H1 (cell line): ENCODE measurements at regions not wholly inside any gene's neighbourhood (a gene's known extent, or its start where the extent isn't known, plus 50 kb on each side); places are given as distances from the start of the nearest gene placed in this dataset.

Experiments
- CTCF ChIA-PET: fragments of 300-600 bp; sonication (Branson Sonifier 250); formaldehyde crosslinking; loops from one replicate; lab custom pipeline; 2021; ENCODE audit not compliant: partially characterized antibody; lab: Charles Lee
- POLR2A ChIA-PET: fragments of 300-600 bp; sonication (Branson Sonifier 250); formaldehyde crosslinking; loops from one replicate; lab custom pipeline; 2021; ENCODE audit warnings: inconsistent platforms; ENCODE audit not compliant: partially characterized antibody; lab: Charles Lee
- DNase-seq, 2 experiments: peaks; one replicate each; pipeline versions ENCODE4 v3.0.0 to v3.0.0-alpha.2; 2010 to 2022; ENCODE audit warnings: low spot score in 2 of 2, low read depth in 1 of 2, mixed read lengths in 1 of 2
- FAIRE-seq: peaks from 2 replicates; lab custom pipeline; 2011; peaks lifted over from hg19 to GRCh38; lab: Jason Lieb, UNC
- H2AFZ ChIP-seq: 2 replicates; pipeline ENCODE4 v1.8.1; 2012; ENCODE audit warnings: low read length, inconsistent platforms
- H2AK5ac ChIP-seq: 2 replicates; pipeline ENCODE4 v1.6.1; 2013; ENCODE audit warnings: low read depth, low read length
- H2BK120ac ChIP-seq: replicated peaks from 2 replicates; pipeline ENCODE3; 2013; ENCODE audit warnings: low read depth, low read length, inconsistent platforms
- H2BK12ac ChIP-seq: 2 replicates; pipeline ENCODE4 v1.6.1; 2013; ENCODE audit warnings: low read depth, low read length
- H2BK15ac ChIP-seq: 2 replicates; pipeline ENCODE4 v1.6.1; 2013; ENCODE audit warnings: low read length
- H2BK20ac ChIP-seq: 2 replicates; pipeline ENCODE4 v1.6.1; 2013; ENCODE audit warnings: low read length
- H2BK5ac ChIP-seq: 2 replicates; pipeline ENCODE4 v1.6.1; 2013; ENCODE audit warnings: low read depth, low read length
- H3K14ac ChIP-seq: 2 replicates; pipeline ENCODE4 v1.6.1; 2013; ENCODE audit warnings: inconsistent platforms; ENCODE audit not compliant: insufficient read length
- H3K18ac ChIP-seq: 2 replicates; pipeline ENCODE4 v1.6.1; 2013; ENCODE audit warnings: low read length; ENCODE audit errors: extremely low read depth
- H3K23ac ChIP-seq: 2 replicates; pipeline ENCODE4 v1.6.1; 2013; ENCODE audit warnings: inconsistent platforms; ENCODE audit not compliant: insufficient read length
- H3K23me2 ChIP-seq: 2 replicates; pipeline ENCODE4 v1.6.1; 2013; ENCODE audit warnings: low read depth, low read length
- H3K27ac ChIP-seq: 2 replicates; pipeline ENCODE4 v1.6.1; 2011; ENCODE audit warnings: low read depth, low read length, inconsistent platforms
- H3K27me3 ChIP-seq, 4 experiments: replicated peaks in 1 of 4; 1 replicate in 1 of 4; 2 replicates in 3 of 4; pipeline versions ENCODE4 v1.6.1 to v1.8.1; 2011 to 2013; ENCODE audit warnings: low read length in 3 of 4, mild to moderate bottlenecking in 3 of 4, inconsistent platforms in 2 of 4, mixed read lengths in 2 of 4, moderate library complexity in 1 of 4; ENCODE audit not compliant: control insufficient read depth in 3 of 4, insufficient read depth in 3 of 4; ENCODE audit errors: extremely low read depth in 1 of 4
- H3K36me3 ChIP-seq, 4 experiments: 2 replicates each; pipeline versions ENCODE4 v1.6.1 to v1.8.1; 2011 to 2013; ENCODE audit warnings: mild to moderate bottlenecking in 4 of 4, low read length in 3 of 4, moderate library complexity in 2 of 4, control low read depth in 1 of 4, inconsistent platforms in 1 of 4; ENCODE audit not compliant: insufficient read depth in 4 of 4, control insufficient read depth in 2 of 4
- H3K4ac ChIP-seq: replicated peaks from 2 replicates; pipeline ENCODE3; 2013; ENCODE audit warnings: low read length, low read depth, mixed read lengths, inconsistent platforms; ENCODE audit not compliant: insufficient read length
- H3K4me1 ChIP-seq, 4 experiments: replicated peaks in 1 of 4; 1 replicate in 1 of 4; 2 replicates in 3 of 4; pipeline versions ENCODE4 v1.6.1 to v1.8.1; 2011 to 2013; ENCODE audit warnings: low read length in 3 of 4, inconsistent platforms in 2 of 4, mixed read lengths in 1 of 4; ENCODE audit not compliant: insufficient read depth in 4 of 4, control insufficient read depth in 3 of 4
- H3K4me2 ChIP-seq, 2 experiments: 2 replicates each; pipeline versions ENCODE4 v1.6.1 to v1.8.1; 2011 to 2013; ENCODE audit warnings: low read depth in 2 of 2, low read length in 2 of 2, control low read depth in 1 of 2, inconsistent platforms in 1 of 2, mild to moderate bottlenecking in 1 of 2; ENCODE audit not compliant: insufficient read depth in 1 of 2
- H3K4me3 ChIP-seq, 4 experiments: fragments of 200-600, 300-600 bp in 1 of 4; sonication (generic), shearing (Covaris generic), sonication (Bioruptor Twin) in 1 of 4; 2 replicates each; pipeline versions ENCODE4 v1.5.1 to v1.8.1; 2011 to 2016; ENCODE audit warnings: low read length in 4 of 4, low read depth in 3 of 4, control low read depth in 2 of 4, inconsistent platforms in 2 of 4, mild to moderate bottlenecking in 2 of 4, mixed read lengths in 1 of 4, moderate library complexity in 1 of 4; ENCODE audit not compliant: insufficient read depth in 2 of 4; ENCODE audit errors: extremely low read depth in 1 of 4
- H3K56ac ChIP-seq: replicated peaks from 2 replicates; pipeline ENCODE3; 2013; ENCODE audit warnings: low read depth, mild to moderate bottlenecking, mixed read lengths, low read length, inconsistent platforms; ENCODE audit not compliant: insufficient read length
- H3K79me1 ChIP-seq: 2 replicates; pipeline ENCODE4 v1.6.1; 2013; ENCODE audit warnings: low read depth, low read length, control low read depth
- H3K79me2 ChIP-seq, 2 experiments: 2 replicates each; pipeline versions ENCODE4 v1.6.1 to v1.8.1; 2012 to 2013; ENCODE audit warnings: low read length in 2 of 2, mild to moderate bottlenecking in 2 of 2, inconsistent platforms in 1 of 2; ENCODE audit not compliant: insufficient read depth in 2 of 2, control insufficient read depth in 1 of 2
- H3K9ac ChIP-seq, 4 experiments: replicated peaks in 1 of 4; 1 replicate in 1 of 4; 2 replicates in 3 of 4; pipeline versions ENCODE4 v1.6.1 to v1.8.1; 2011 to 2013; ENCODE audit warnings: low read depth in 3 of 4, low read length in 3 of 4, control low read depth in 2 of 4, mild to moderate bottlenecking in 2 of 4, moderate library complexity in 2 of 4, inconsistent platforms in 1 of 4; ENCODE audit errors: extremely low read depth in 1 of 4
- H3K9me3 ChIP-seq, 2 experiments: 2 replicates each; pipeline versions ENCODE4 v1.6.1 to v1.8.1; 2012 to 2013; ENCODE audit warnings: mild to moderate bottlenecking in 2 of 2, moderate library complexity in 2 of 2, control low read depth in 1 of 2, inconsistent platforms in 1 of 2, low read depth in 1 of 2, low read length in 1 of 2, mixed read lengths in 1 of 2; ENCODE audit not compliant: insufficient read depth in 2 of 2
- H4K20me1 ChIP-seq, 2 experiments: replicated peaks in 1 of 2; 2 replicates each; pipeline versions ENCODE3 to v1.8.1; 2011 to 2013; ENCODE audit warnings: inconsistent platforms in 2 of 2, low read length in 2 of 2, mild to moderate bottlenecking in 1 of 2; ENCODE audit not compliant: insufficient read depth in 2 of 2, control insufficient read depth in 1 of 2
- H4K5ac ChIP-seq: 2 replicates; pipeline ENCODE4 v1.6.1; 2013; ENCODE audit warnings: low read length, low read depth, mixed read lengths, inconsistent platforms; ENCODE audit not compliant: insufficient read length
- H4K8ac ChIP-seq: 2 replicates; pipeline ENCODE4 v1.8.0; 2013; ENCODE audit warnings: mild to moderate bottlenecking, moderate library complexity, low read length, inconsistent platforms; ENCODE audit not compliant: insufficient read depth; ENCODE audit errors: extremely low read depth
- H4K91ac ChIP-seq: replicated peaks from 2 replicates; pipeline ENCODE3; 2013; ENCODE audit warnings: low read length, mixed read lengths, inconsistent platforms; ENCODE audit not compliant: insufficient read length
- CTBP2 ChIP-seq: IDR thresholded peaks from 2 replicates; pipeline ENCODE4 v1.7.0; 2011; ENCODE audit warnings: borderline replicate concordance, mild to moderate bottlenecking, moderate library complexity, mixed read lengths, low read length; ENCODE audit not compliant: insufficient read depth, insufficient read length
- EP300 ChIP-seq, 2 experiments: IDR thresholded peaks; 1 replicate in 1 of 2; 2 replicates in 1 of 2; pipeline ENCODE4 v1.6.1; 2011 to 2012; ENCODE audit warnings: low read depth in 2 of 2, low read length in 2 of 2, mild to moderate bottlenecking in 2 of 2, borderline replicate concordance in 1 of 2, inconsistent platforms in 1 of 2, moderate library complexity in 1 of 2
- FOSL1 ChIP-seq: IDR thresholded peaks from 2 replicates; pipeline ENCODE4 v1.6.1; 2011; ENCODE audit warnings: mild to moderate bottlenecking, low read depth, low read length, moderate library complexity; ENCODE audit not compliant: insufficient read depth
- GABPA ChIP-seq: IDR thresholded peaks from 2 replicates; pipeline ENCODE4 v1.6.1; 2011; ENCODE audit warnings: mild to moderate bottlenecking, low read length, moderate library complexity, borderline replicate concordance; ENCODE audit not compliant: insufficient read depth
- GTF2F1 ChIP-seq: IDR thresholded peaks from 2 replicates; pipeline ENCODE4 v1.6.1; 2012; ENCODE audit warnings: low read depth, low read length, improper control_type of control experiment, borderline replicate concordance
- JUND ChIP-seq: IDR thresholded peaks from 2 replicates; pipeline ENCODE4 v1.6.1; 2011; ENCODE audit warnings: mild to moderate bottlenecking, improper control_type of control experiment, low read length
- KDM1A ChIP-seq: fragments of 200-600, 300-600 bp; sonication (generic); IDR thresholded peaks from 2 replicates; pipeline ENCODE4 v1.7.1; 2016; ENCODE audit warnings: mild to moderate bottlenecking, low read length, borderline replicate concordance
- SAP30 ChIP-seq: fragments of 300-600 bp; sonication (generic); IDR thresholded peaks from 2 replicates; pipeline ENCODE4 v1.7.1; 2012; ENCODE audit warnings: low read length, moderate library complexity, mild to moderate bottlenecking, inconsistent platforms; ENCODE audit not compliant: insufficient read depth, insufficient replicate concordance
- TEAD4 ChIP-seq: IDR thresholded peaks from 2 replicates; pipeline ENCODE4 v1.6.1; 2012; ENCODE audit warnings: low read depth, low read length, inconsistent platforms, mixed read lengths
- WGBS, 2 experiments: shearing (Covaris generic) in 1 of 2; methylation state at CpG; one replicate each; pipeline versions ENCODE4 v1.1.6 to v1.1.7; 2013 to 2015; ENCODE audit warnings: low lambda C conversion rate in 2 of 2, mixed read lengths in 2 of 2, inconsistent platforms in 1 of 2, low coverage in 1 of 2, missing lambda C conversion rate in 1 of 2; ENCODE audit not compliant: insufficient replicate concordance in 2 of 2, insufficient coverage in 1 of 2, insufficient read length in 1 of 2; ENCODE audit errors: extremely low coverage in 1 of 2, missing lambda C conversion rate in 1 of 2; 5-methylcytosine and 5-hydroxymethylcytosine counted together

GRCh38 chr7:79971058-79971457 is 163.6 kb upstream of the GNAI1 start:
- no peaks in the 10 kb centered on the region for H3K36me3 ChIP-seq

More at GRCh38 chr7:79971058-79971457, 163.6 kb upstream of the GNAI1 start:
- H4K5ac ChIP-seq = no peak overlapping the region
- 91% methylated on average over 3 of the region's 3 CpGs; no CpG with 5 or more reads in 1 of the 2 experiments for WGBS, 2 experiments
- TF ChIP-seq FOSL1 = no peak
- TF ChIP-seq CTBP2 = no peak
- TF ChIP-seq TEAD4 = no peak
- no peak for TF ChIP-seq KDM1A
- TF ChIP-seq GTF2F1 = no peak
- TF ChIP-seq EP300 (IDR thresholded peaks at IDR 0.05; ENCODE audit: borderline replicate concordance in 1 of 2, low read depth in 2 of 2, low read length in 2 of 2) = no peak
- TF ChIP-seq GABPA = no peak
- no peak for TF ChIP-seq SAP30
- TF ChIP-seq JUND = no peak
- H3K4me3 ChIP-seq = no peak overlapping the region
- no peak overlapping the region for H4K8ac ChIP-seq
- no peak overlapping the region for H2BK15ac ChIP-seq
- H3K79me2 ChIP-seq = no peaks in the 10 kb centered on the region
- H3K4me2 ChIP-seq = no peak overlapping the region
- H3K9ac ChIP-seq = no peak overlapping the region
- no peak overlapping the region for H4K91ac ChIP-seq
- no peak overlapping the region for H2AK5ac ChIP-seq
- DNase-seq = no peak
- no peak overlapping the region for H3K18ac ChIP-seq
- no peak overlapping the region for H2BK20ac ChIP-seq
- no peak for FAIRE-seq
- H2AFZ ChIP-seq = no peak overlapping the region
- H3K27me3 ChIP-seq = peaks cover 0 to 1% (median 0%) of the 10 kb centered on the region in 4 experiments; a peak in 1 of 7 replicates
- H2BK12ac ChIP-seq = no peak overlapping the region
- ChIA-PET CTCF (no interaction called here), POLR2A (no interaction called here)
- H2BK120ac ChIP-seq = no peak overlapping the region
- H3K27ac ChIP-seq = no peak overlapping the region
- no peaks in the 10 kb centered on the region for H4K20me1 ChIP-seq
- no peak overlapping the region for H2BK5ac ChIP-seq
- H3K4ac ChIP-seq = no peak overlapping the region
- no peak overlapping the region for H3K14ac ChIP-seq
- no peaks in the 10 kb centered on the region for H3K79me1 ChIP-seq
- H3K56ac ChIP-seq = no peak overlapping the region
- no peak overlapping the region for H3K23ac ChIP-seq
- peaks cover 0 to 5% (median 4%) of the 10 kb centered on the region in 4 experiments; a peak in 5 of 7 replicates for H3K4me1 ChIP-seq
- H3K9me3 ChIP-seq = no peaks in the 10 kb centered on the region
- H3K23me2 ChIP-seq = no peaks in the 10 kb centered on the region
